HG03025 (cell line): ENCODE measurements at regions not wholly inside any gene's neighbourhood (a gene's known extent, or its start where the extent isn't known, plus 50 kb on each side); places are given as distances from the start of the nearest gene placed in this dataset.
"Not testable (repeated sequence)": the region's sequence is repeated elsewhere in the genome, so short reads cannot be mapped to it uniquely, and the experiment has no call there.

Experiments
- ATAC-seq: cut with Tn5 transposase; IDR thresholded peaks from one replicate; pipeline ENCODE4 v1.9.1; 2021; ENCODE audit warnings: mild to moderate bottlenecking, moderate library complexity; ENCODE audit not compliant: unreplicated experiment, low FRiP score

- no peak for ATAC-seq
These were observed 605.0 kb downstream of the GABRG1 start for GRCh38 chr4:45518832-45519231.

- ATAC-seq: no peak
These were observed 621.4 kb downstream of the GABRG1 start for GRCh38 chr4:45502471-45502870.

- ATAC-seq: no peak
These were observed 639.1 kb downstream of the GABRG1 start for GRCh38 chr4:45484740-45485139.

GRCh38 chr4:45482346-45482745, 641.5 kb downstream of the GABRG1 start:
- no peak for ATAC-seq

- no peak for ATAC-seq
These were observed 646.5 kb downstream of the GABRG1 start for GRCh38 chr4:45477311-45477733.

GRCh38 chr4:45475548-45475947, 648.3 kb downstream of the GABRG1 start:
- ATAC-seq: peak; percentile 80

GRCh38 chr4:45472490-45472889, 651.4 kb downstream of the GABRG1 start:
- no peak for ATAC-seq

- no peak for ATAC-seq
These were observed 652.5 kb downstream of the GABRG1 start for GRCh38 chr4:45471335-45471734.

- ATAC-seq: no peak
These were observed 656.7 kb downstream of the GABRG1 start for GRCh38 chr4:45467157-45467556.

GRCh38 chr4:45460157-45460556, 663.7 kb downstream of the GABRG1 start:
- not testable (repeated sequence) for ATAC-seq

- ATAC-seq: no peak
These were observed 668.6 kb downstream of the GABRG1 start for GRCh38 chr4:45455217-45455616.

- no peak for ATAC-seq
These were observed 670.5 kb downstream of the GABRG1 start for GRCh38 chr4:45453258-45453853.

- ATAC-seq: no peak
These were observed 681.4 kb downstream of the GABRG1 start for GRCh38 chr4:45442466-45442865.

- no peak for ATAC-seq
These were observed 685.8 kb downstream of the GABRG1 start for GRCh38 chr4:45438047-45438446.

GRCh38 chr4:45437381-45437780, 686.5 kb downstream of the GABRG1 start:
- no peak for ATAC-seq

GRCh38 chr4:45425135-45425534, 698.7 kb downstream of the GABRG1 start:
- no peak for ATAC-seq

- no peak for ATAC-seq
These were observed 697.5 kb upstream of the GNPDA2 start for GRCh38 chr4:45423896-45424295.

- ATAC-seq: not testable (repeated sequence)
These were observed 693.8 kb upstream of the GNPDA2 start for GRCh38 chr4:45420091-45420674.

GRCh38 chr4:45410701-45411210, 684.4 kb upstream of the GNPDA2 start:
- no peak for ATAC-seq

- no peak for ATAC-seq
These were observed 683.2 kb upstream of the GNPDA2 start for GRCh38 chr4:45409536-45409935.

GRCh38 chr4:45408996-45409395, 682.6 kb upstream of the GNPDA2 start:
- no peak for ATAC-seq

- no peak for ATAC-seq
These were observed 672.8 kb upstream of the GNPDA2 start for GRCh38 chr4:45399116-45399515.
